Testis (tissue), 2 donors: ENCODE measurements at regions not wholly inside any gene's neighbourhood (a gene's known extent, or its start where the extent isn't known, plus 50 kb on each side); places are given as distances from the start of the nearest gene placed in this dataset.

Experiments
- DNase-seq: peaks from one replicate; pipeline ENCODE4 v3.0.0-alpha.2; 2019
- H3K27ac ChIP-seq, 2 donors: fragments of 200-600 bp; sonication (generic); one replicate each; pipeline ENCODE4 v1.5.1; 2019
- H3K27me3 ChIP-seq: fragments of 200-600 bp; sonication (generic); one replicate; pipeline ENCODE4 v1.5.1; 2019
- H3K36me3 ChIP-seq: fragments of 200-600 bp; sonication (generic); one replicate; pipeline ENCODE4 v1.5.1; 2017; ENCODE audit warnings: low read depth; ENCODE audit errors: missing control alignments
- H3K4me1 ChIP-seq: fragments of 200-600 bp; sonication (generic); one replicate; pipeline ENCODE4 v1.5.1; 2019
- H3K4me3 ChIP-seq, 2 donors: fragments of 200-600 bp; sonication (generic); one replicate each; pipeline ENCODE4 v1.5.1; 2017 to 2019
- H3K9me3 ChIP-seq: fragments of 200-600 bp; sonication (generic); one replicate; pipeline ENCODE4 v1.5.1; 2017
- POLR2A ChIP-seq: fragments of 450-650 bp; IDR thresholded peaks from one replicate; pipeline ENCODE4 v1.6.1; 2017; ENCODE audit warnings: antibody characterized with exemption, mild to moderate bottlenecking, moderate library complexity
- WGBS, 2 donors: methylation state at CpG; one replicate each; pipeline ENCODE4 v1.1.5; 2018; 5-methylcytosine and 5-hydroxymethylcytosine counted together
- intact Hi-C: fragments of 100-400 bp; cut with DNase I; formaldehyde crosslinking; loops from one replicate; pipeline ENCODE4 v1.15.1; 2023; ENCODE audit warnings: low total_unique reads
- TF ChIP-seq, protein P1 (sequence below), 3 experiments: fragments of 450-650 bp in 2 of 3; fragments of 200-600 bp in 1 of 3; sonication (generic) in 1 of 3; IDR thresholded peaks; one replicate each; pipeline ENCODE4 v1.5.1; 2016 to 2019; ENCODE audit warnings: antibody characterized with exemption in 3 of 3, mild to moderate bottlenecking in 2 of 3, moderate library complexity in 1 of 3

DNA sequence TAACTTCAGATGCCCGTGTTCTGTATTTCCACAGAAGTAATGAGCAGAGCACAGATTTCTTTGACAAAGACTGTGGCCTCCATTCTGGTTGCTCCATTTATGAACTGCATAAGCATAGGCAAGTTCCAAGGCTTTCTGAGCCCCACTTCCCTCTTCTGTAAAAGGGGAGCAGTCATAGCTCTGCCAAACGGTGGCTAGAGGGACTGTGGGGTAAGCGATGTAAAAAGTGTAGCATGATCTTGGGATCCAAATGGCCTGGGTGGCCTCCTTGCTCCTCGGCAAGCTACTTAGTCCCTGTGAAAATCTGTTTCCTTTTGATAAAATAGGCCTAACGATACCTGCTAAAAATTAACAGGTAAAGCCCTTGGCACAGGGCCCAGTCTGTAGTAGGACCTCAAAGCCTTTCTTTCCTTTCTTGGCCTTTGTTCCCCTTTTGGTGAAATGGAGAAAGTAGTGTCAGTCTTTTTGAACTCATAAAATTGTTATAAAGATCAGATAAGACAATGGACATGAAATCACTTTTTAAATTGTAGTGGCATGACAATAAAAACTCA lies 646.6 kb downstream of the ACTL7B start:
- no peaks in the 10 kb centered on the region for H3K4me1 ChIP-seq
- no peaks in the 10 kb centered on the region for H3K27me3 ChIP-seq
- no peak overlapping the region for H3K4me3 ChIP-seq
- 92 to 97% methylated on average over 5 of the region's 5 CpGs for WGBS, 2 donors
- no peaks in the 10 kb centered on the region for H3K36me3 ChIP-seq
- no peaks in the 10 kb centered on the region for H3K9me3 ChIP-seq
- DNase-seq: no peak
- intact Hi-C loops: no loop called here
- TF ChIP-seq, protein P1, sequence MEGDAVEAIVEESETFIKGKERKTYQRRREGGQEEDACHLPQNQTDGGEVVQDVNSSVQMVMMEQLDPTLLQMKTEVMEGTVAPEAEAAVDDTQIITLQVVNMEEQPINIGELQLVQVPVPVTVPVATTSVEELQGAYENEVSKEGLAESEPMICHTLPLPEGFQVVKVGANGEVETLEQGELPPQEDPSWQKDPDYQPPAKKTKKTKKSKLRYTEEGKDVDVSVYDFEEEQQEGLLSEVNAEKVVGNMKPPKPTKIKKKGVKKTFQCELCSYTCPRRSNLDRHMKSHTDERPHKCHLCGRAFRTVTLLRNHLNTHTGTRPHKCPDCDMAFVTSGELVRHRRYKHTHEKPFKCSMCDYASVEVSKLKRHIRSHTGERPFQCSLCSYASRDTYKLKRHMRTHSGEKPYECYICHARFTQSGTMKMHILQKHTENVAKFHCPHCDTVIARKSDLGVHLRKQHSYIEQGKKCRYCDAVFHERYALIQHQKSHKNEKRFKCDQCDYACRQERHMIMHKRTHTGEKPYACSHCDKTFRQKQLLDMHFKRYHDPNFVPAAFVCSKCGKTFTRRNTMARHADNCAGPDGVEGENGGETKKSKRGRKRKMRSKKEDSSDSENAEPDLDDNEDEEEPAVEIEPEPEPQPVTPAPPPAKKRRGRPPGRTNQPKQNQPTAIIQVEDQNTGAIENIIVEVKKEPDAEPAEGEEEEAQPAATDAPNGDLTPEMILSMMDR (IDR thresholded peaks at IDR 0.05): no peak
- no peak for TF ChIP-seq POLR2A
- no peak overlapping the region for H3K27ac ChIP-seq

DNA sequence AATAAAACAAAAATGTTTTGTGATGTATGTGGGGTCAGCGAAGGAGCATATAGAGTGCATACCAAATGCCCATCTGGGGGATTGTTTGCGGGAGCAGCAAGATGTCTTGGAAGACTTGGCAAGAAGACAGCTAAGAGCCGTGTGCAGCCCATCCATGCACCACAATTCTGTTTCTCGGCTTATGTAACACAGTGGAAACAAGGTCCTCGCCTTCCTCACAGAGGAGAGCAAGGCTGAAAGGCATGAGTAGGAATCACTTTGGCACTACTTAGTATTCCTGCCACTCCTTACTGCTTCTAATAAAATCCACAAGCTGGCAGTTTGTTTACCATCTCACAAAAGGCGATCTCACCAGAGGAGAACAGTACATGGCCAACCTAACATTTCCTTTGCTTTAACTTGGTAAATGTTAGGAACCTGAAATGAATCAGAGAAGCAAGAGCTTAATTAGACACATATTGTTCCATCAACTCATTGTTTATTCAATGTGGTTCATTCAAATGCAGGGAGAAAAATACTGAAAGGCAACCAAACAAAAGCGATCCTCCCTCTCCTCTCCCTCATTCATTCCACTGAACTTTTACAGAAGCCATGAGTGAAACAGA lies 648.1 kb downstream of the ACTL7B start:
- TF ChIP-seq, protein P1 (IDR thresholded peaks at IDR 0.05): no peak
- no peak for TF ChIP-seq POLR2A
- no peak overlapping the region for H3K27ac ChIP-seq
- H3K36me3 ChIP-seq: no peaks in the 10 kb centered on the region
- WGBS, 2 donors: 76 to 80% methylated on average over 7 of the region's 7 CpGs
- no peaks in the 10 kb centered on the region for H3K9me3 ChIP-seq
- DNase-seq: no peak
- H3K27me3 ChIP-seq: no peaks in the 10 kb centered on the region
- intact Hi-C loops: no loop called here
- no peak overlapping the region for H3K4me3 ChIP-seq
- H3K4me1 ChIP-seq: no peaks in the 10 kb centered on the region

DNA sequence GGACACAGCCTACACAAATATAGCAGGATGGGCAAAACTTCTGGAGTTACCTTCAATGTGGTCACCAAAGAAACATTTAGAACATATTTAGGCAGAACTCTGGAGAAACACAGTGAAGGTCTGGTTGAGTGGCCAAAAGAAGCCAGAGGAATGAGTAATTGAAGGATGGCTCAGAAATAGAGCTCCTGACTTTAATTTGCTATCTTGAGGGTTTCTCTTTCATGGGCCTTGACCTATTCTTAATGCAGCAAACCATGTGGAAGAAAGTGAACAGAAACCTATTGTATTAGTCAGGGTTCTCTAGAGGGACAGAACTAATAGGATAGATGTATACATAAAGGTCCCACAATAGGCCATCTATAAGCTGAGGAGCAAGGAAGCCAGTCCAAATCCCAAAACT lies 650.5 kb downstream of the ACTL7B start:
- DNase-seq: no peak
- TF ChIP-seq POLR2A: no peak
- TF ChIP-seq, protein P1 (IDR thresholded peaks at IDR 0.05): no peak
- Histone ChIP-seq H3K9me3 (no peaks in the 10 kb centered on the region), H3K4me3 (no peak overlapping the region), H3K27me3 (no peaks in the 10 kb centered on the region), H3K27ac (no peak overlapping the region), H3K36me3 (no peaks in the 10 kb centered on the region), H3K4me1 (no peaks in the 10 kb centered on the region)
- intact Hi-C loops: no loop called here

DNA sequence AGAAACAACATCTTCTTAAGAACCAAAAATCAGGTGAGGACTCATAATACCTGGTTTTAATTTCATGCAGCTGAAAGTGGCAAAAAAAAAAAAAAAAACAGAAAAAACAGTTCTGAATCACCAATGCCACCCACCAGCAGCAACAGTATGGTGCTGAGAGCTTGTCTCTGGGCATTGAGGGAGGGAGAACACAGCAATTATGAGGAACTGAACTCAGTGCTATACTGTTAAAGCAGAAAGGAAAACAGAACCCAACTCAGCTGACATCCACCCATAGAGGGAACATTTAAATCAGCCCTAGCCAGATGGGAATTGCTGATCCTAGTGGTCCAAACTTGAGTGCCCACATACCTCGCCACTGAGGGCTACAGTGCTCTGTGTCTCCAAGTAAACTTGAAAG lies 657.9 kb downstream of the ACTL7B start:
- no peaks in the 10 kb centered on the region for H3K36me3 ChIP-seq
- TF ChIP-seq, protein P1 (IDR thresholded peaks at IDR 0.05): no peak
- no peak for TF ChIP-seq POLR2A
- no peaks in the 10 kb centered on the region for H3K9me3 ChIP-seq
- H3K4me3 ChIP-seq: no peak overlapping the region
- H3K4me1 ChIP-seq: no peaks in the 10 kb centered on the region
- WGBS, 2 donors: 100% methylated on average over 1 of the region's 1 CpG
- DNase-seq: no peak
- no peak overlapping the region for H3K27ac ChIP-seq
- no peaks in the 10 kb centered on the region for H3K27me3 ChIP-seq
- intact Hi-C loops: no loop called here

DNA sequence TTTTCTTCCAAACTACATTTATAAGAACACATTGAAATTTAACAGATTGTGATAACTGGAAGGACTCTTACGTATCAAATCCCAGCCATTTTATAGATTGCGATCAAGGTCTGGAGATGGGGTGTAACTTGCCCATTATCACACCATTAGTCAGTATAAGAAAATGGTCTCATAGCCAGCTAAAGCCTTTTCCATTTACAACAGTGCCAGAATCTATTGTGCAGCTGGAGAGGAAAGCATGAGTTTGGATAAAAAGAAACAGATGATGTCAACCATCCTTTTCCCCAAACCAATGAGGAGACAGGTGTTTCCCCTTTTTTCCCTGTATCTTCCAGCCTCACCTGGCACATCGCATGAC lies 658.8 kb downstream of the ACTL7B start:
- Histone ChIP-seq H3K27me3 (no peaks in the 10 kb centered on the region), H3K27ac (no peak overlapping the region), H3K4me1 (no peaks in the 10 kb centered on the region), H3K36me3 (no peaks in the 10 kb centered on the region), H3K4me3 (no peak overlapping the region), H3K9me3 (no peaks in the 10 kb centered on the region)
- intact Hi-C loops: no loop called here
- TF ChIP-seq, protein P1 (IDR thresholded peaks at IDR 0.05): no peak
- no peak for TF ChIP-seq POLR2A
- no peak for DNase-seq
- WGBS, 2 donors: 78 to 81% methylated on average over 3 of the region's 3 CpGs
